T1000 (cell line): ENCODE measurements at regions not wholly inside any gene's neighbourhood (a gene's known extent, or its start where the extent isn't known, plus 50 kb on each side); places are given as distances from the start of the nearest gene placed in this dataset.

Experiments
- DNase-seq: peaks from one replicate; lab custom pipeline; 2025; ENCODE audit warnings: mixed read lengths; lab: John Stamatoyannopoulos, UW

- no peak for DNase-seq
Observed at GRCh38 chr12:61422786-61423185, 837.4 kb upstream of the USP15 start.

GRCh38 chr12:61452076-61452475 is 808.1 kb upstream of the USP15 start:
- no peak for DNase-seq

- no peak for DNase-seq
Observed at GRCh38 chr12:61487728-61488127, 772.5 kb upstream of the USP15 start.

GRCh38 chr12:61490526-61491498 is 769.4 kb upstream of the USP15 start:
- DNase-seq, result no peak

- no peak for DNase-seq
Observed at GRCh38 chr12:61502179-61502578, 758.0 kb upstream of the USP15 start.

GRCh38 chr12:61504396-61505080 is 755.7 kb upstream of the USP15 start:
- no peak for DNase-seq

GRCh38 chr12:61513499-61513898 is 746.7 kb upstream of the USP15 start:
- no peak for DNase-seq

- DNase-seq, result no peak
Observed at GRCh38 chr12:61514016-61514415, 746.2 kb upstream of the USP15 start.

- no peak for DNase-seq
Observed at GRCh38 chr12:61521258-61521657, 738.9 kb upstream of the USP15 start.

- no peak for DNase-seq
Observed at GRCh38 chr12:61523276-61523992, 736.8 kb upstream of the USP15 start.

- DNase-seq, result no peak
Observed at GRCh38 chr12:61524851-61525250, 735.4 kb upstream of the USP15 start.

- DNase-seq, result no peak
Observed at GRCh38 chr12:61525331-61525730, 734.9 kb upstream of the USP15 start.

GRCh38 chr12:61530456-61530855 is 729.7 kb upstream of the USP15 start:
- DNase-seq, result no peak

GRCh38 chr12:61531195-61531594 is 729.0 kb upstream of the USP15 start:
- DNase-seq, result no peak

- no peak for DNase-seq
Observed at GRCh38 chr12:61536117-61536516, 724.1 kb upstream of the USP15 start.

GRCh38 chr12:61536525-61536924 is 723.7 kb upstream of the USP15 start:
- no peak for DNase-seq

GRCh38 chr12:61538951-61539350 is 721.3 kb upstream of the USP15 start:
- DNase-seq, result no peak

- DNase-seq, result no peak
Observed at GRCh38 chr12:61542551-61542950, 717.7 kb upstream of the USP15 start.

GRCh38 chr12:61546296-61546695 is 713.9 kb upstream of the USP15 start:
- DNase-seq, result no peak

- DNase-seq, result no peak
Observed at GRCh38 chr12:61553091-61553490, 707.1 kb upstream of the USP15 start.

- DNase-seq, result no peak
Observed at GRCh38 chr12:61554268-61555008, 705.8 kb upstream of the USP15 start.
